Central memory CD4-positive, alpha-beta T cell (primary cell): ENCODE measurements at regions not wholly inside any gene's neighbourhood (a gene's known extent, or its start where the extent isn't known, plus 50 kb on each side); places are given as distances from the start of the nearest gene placed in this dataset.

Experiments used
- DNase-seq: peaks from one replicate; pipeline ENCODE4 v3.0.0; 2022

DNA sequence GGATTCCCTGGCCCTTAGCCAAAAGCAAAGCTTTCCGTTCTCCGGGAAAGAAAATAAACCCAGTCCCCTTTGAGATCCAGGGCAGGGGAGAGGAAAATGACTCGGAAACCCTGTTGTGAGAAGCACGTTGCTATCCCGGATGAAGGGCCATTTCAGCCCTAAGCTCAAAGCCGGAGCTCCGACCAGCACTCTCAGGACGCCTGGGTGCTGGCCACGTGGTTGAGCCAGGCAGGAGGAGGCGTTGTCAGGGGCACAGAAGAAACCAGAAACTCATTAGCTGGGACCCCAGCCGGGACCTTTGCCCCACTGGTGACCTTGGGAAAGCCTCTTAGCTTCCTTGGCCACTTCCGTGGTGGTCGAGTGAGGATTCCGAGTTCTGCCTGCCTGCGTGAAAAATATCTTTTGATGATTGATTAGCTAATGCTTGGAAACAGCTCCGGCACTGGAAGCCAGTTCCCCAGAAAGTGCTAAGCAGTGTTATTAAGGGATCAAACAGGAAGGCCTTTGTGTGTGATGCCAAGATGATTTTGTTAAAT is 57.6 kb upstream of the FZD10 start:
- DNase-seq, result no peak

DNA sequence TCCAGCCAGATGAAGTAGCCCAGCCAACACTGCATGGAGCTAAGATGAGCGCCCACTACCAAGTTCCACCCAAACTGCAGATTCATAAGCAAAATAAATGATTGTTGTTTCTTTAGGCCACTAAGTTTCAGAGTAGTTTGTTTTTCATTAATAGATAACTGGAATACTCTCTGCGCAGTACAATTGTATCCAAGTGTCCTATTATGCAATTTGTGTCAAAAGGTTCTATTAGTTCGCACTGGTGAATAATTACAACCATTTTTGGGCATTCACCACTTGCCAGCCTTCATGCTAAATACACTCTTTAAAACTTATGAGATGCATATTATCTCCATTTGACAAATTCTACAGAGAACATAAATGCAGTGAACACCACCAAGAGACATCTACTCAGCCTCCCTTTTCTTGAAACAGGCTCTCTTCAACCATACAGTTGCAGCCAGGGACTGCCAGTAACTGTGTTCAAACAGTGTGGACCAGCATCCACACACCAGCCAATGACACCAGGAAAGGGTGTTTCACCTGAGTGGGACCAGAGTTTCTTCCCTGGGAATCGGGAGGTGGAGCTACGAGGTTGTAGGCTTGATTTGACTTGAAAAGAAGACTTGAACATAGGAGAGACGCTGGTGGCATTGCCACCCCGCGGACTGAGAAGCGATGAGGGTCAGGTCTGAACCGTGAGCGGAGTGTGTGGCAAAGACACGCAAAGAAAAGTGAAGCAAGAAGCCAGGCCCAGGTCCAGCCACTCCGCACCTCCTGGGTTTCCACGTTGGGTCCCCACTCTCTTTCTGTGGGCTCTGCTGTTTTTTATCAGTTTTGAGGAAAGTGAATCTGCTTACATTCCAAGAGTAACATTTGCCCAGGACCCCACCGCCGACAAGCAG is 53.0 kb upstream of the FZD10 start:
- DNase-seq, result no peak

DNA sequence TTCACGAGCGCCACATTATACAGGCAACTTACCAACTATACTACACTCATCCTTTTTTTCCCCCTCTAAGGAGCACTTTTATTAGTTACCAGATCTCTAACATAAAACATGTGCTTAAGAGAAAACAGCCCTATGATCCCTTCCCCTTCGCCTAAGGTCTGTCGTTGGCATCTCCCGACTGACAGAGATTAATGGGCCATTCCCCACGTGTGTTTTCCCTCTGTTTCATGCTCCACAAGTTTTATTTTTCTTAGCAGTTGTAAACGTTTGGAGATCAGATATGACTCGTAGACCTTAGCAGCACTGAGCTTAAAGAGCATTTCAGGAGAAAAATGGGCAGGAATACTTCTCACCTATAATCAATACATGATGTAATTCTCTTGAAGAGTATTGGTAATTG is 51.4 kb upstream of the FZD10 start:
- DNase-seq, result no peak

DNA sequence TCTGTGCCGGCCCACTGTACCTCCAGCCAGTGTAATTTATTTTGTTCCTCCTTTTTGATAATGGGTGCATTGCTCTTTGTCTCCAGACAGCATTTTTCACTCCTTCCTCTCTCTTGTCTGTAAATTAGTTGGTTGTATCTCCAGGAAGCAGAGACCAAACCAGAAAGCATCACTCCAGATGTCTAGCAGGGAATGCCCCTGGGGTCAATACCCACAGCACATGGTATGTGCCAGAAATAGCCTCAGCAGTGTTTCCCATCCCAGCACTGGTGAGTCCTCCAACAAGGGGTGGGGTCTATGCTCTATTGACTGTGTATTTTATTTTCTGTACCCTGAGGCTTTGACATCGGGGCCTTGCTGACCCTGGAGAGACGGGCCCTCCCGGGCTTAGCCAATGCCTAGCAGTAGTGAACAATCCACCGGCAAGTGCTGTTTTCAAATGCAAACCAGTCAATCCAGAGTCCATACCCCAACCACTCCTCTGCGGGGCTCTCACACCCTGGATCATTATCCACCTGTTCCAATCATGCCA is 50.2 kb upstream of the FZD10 start:
- DNase-seq, result no peak
